Mesenchymal stem cell (in vitro differentiated cells and primary cell): ENCODE measurements at regions not wholly inside any gene's neighbourhood (a gene's known extent, or its start where the extent isn't known, plus 50 kb on each side); places are given as distances from the start of the nearest gene placed in this dataset.

Experiments used
- DNase-seq: peaks from one replicate; pipeline ENCODE4 v3.0.0-alpha.2; 2013
- H2AFZ ChIP-seq: one replicate; pipeline ENCODE4 v1.6.1; 2013; ENCODE audit warnings: low read depth, mild to moderate bottlenecking, control low read depth, inconsistent platforms, low read length, moderate library complexity
- H2AK5ac ChIP-seq: 2 replicates; pipeline ENCODE4 v1.6.1; 2013; ENCODE audit warnings: low read length, moderate library complexity, mild to moderate bottlenecking, inconsistent platforms; ENCODE audit not compliant: severe bottlenecking
- H2BK120ac ChIP-seq: one replicate; pipeline ENCODE4 v1.6.1; 2013; ENCODE audit warnings: low read depth, mild to moderate bottlenecking, inconsistent platforms, low read length, moderate library complexity
- H2BK12ac ChIP-seq, 2 experiments: one replicate each; pipeline ENCODE4 v1.6.1; 2013; ENCODE audit warnings: inconsistent platforms in 2 of 2, low read length in 2 of 2, mild to moderate bottlenecking in 2 of 2, moderate library complexity in 2 of 2, control low read depth in 1 of 2
- H2BK15ac ChIP-seq: one replicate; pipeline ENCODE4 v1.6.1; 2013; ENCODE audit warnings: mild to moderate bottlenecking, low read depth, inconsistent platforms; ENCODE audit not compliant: poor library complexity, severe bottlenecking
- H2BK5ac ChIP-seq: 2 replicates; pipeline ENCODE4 v1.6.1; 2013; ENCODE audit warnings: low read depth, mild to moderate bottlenecking, low read length, control low read depth, inconsistent platforms; ENCODE audit not compliant: poor library complexity, severe bottlenecking
- H3K14ac ChIP-seq, 2 experiments: one replicate each; pipeline ENCODE4 v1.6.1; 2013; ENCODE audit warnings: inconsistent platforms in 2 of 2, low read length in 2 of 2, control low read depth in 1 of 2, mild to moderate bottlenecking in 1 of 2, moderate library complexity in 1 of 2
- H3K18ac ChIP-seq, 2 experiments: one replicate each; pipeline ENCODE4 v1.6.1; 2013; ENCODE audit warnings: inconsistent platforms in 2 of 2, low read length in 2 of 2, control low read depth in 1 of 2, low read depth in 1 of 2, mild to moderate bottlenecking in 1 of 2
- H3K23ac ChIP-seq, 2 experiments: one replicate each; pipeline ENCODE4 v1.6.1; 2013; ENCODE audit warnings: inconsistent platforms in 2 of 2, low read length in 2 of 2, mild to moderate bottlenecking in 2 of 2, moderate library complexity in 2 of 2, control low read depth in 1 of 2
- H3K27ac ChIP-seq: 2 replicates; pipeline ENCODE4 v1.5.1; 2013; ENCODE audit warnings: mild to moderate bottlenecking, moderate library complexity, low read length, control low read depth, inconsistent platforms; ENCODE audit not compliant: poor library complexity, severe bottlenecking
- H3K27me3 ChIP-seq, 2 experiments: 2 replicates each; pipeline versions ENCODE4 v1.6.1 to v1.7.0; 2013; ENCODE audit warnings: low read length in 2 of 2, mild to moderate bottlenecking in 2 of 2, moderate library complexity in 2 of 2, control low read depth in 1 of 2, inconsistent platforms in 1 of 2; ENCODE audit not compliant: control insufficient read depth in 1 of 2, insufficient read depth in 1 of 2
- H3K36me3 ChIP-seq, 2 experiments: 2 replicates each; pipeline versions ENCODE4 v1.6.1 to v1.7.0; 2013; ENCODE audit warnings: low read length in 2 of 2, control low read depth in 1 of 2, inconsistent platforms in 1 of 2, low read depth in 1 of 2, mild to moderate bottlenecking in 1 of 2; ENCODE audit not compliant: insufficient read depth in 2 of 2, control insufficient read depth in 1 of 2
- H3K4ac ChIP-seq, 2 experiments: one replicate each; pipeline ENCODE4 v1.6.1; 2013; ENCODE audit warnings: inconsistent platforms in 2 of 2, low read length in 2 of 2, mild to moderate bottlenecking in 2 of 2, moderate library complexity in 2 of 2, control low read depth in 1 of 2, low read depth in 1 of 2
- H3K4me1 ChIP-seq: 2 replicates; pipeline ENCODE4 v1.6.1; 2013; ENCODE audit warnings: low read depth, low read length, control low read depth; ENCODE audit not compliant: control insufficient read depth, insufficient read depth
- H3K4me2 ChIP-seq: 2 replicates; pipeline ENCODE4 v1.6.1; 2013; ENCODE audit warnings: low read length, mild to moderate bottlenecking, inconsistent platforms; ENCODE audit not compliant: poor library complexity, severe bottlenecking
- H3K4me3 ChIP-seq, 2 experiments: 2 replicates each; pipeline versions ENCODE4 v1.5.1 to v1.7.0; 2013; ENCODE audit warnings: low read length in 2 of 2, mild to moderate bottlenecking in 2 of 2, control low read depth in 1 of 2, low read depth in 1 of 2; ENCODE audit not compliant: insufficient read depth in 1 of 2
- H3K79me1 ChIP-seq: replicated peaks from 2 replicates; pipeline ENCODE4 v1.6.1; 2013; ENCODE audit warnings: mild to moderate bottlenecking, control low read depth, low read length, inconsistent platforms; ENCODE audit not compliant: poor library complexity, severe bottlenecking
- H3K9ac ChIP-seq: 2 replicates; pipeline ENCODE4 v1.7.0; 2013; ENCODE audit warnings: mild to moderate bottlenecking, low read length, moderate library complexity
- H3K9me3 ChIP-seq: 2 replicates; pipeline ENCODE4 v1.7.0; 2013; ENCODE audit warnings: mild to moderate bottlenecking, low read length; ENCODE audit not compliant: control insufficient read depth
- H4K8ac ChIP-seq: one replicate; pipeline ENCODE4 v1.6.1; 2013; ENCODE audit warnings: inconsistent platforms, mild to moderate bottlenecking, low read length, moderate library complexity
- H4K91ac ChIP-seq: one replicate; pipeline ENCODE4 v1.6.1; 2013; ENCODE audit warnings: mild to moderate bottlenecking, low read length, inconsistent platforms
- WGBS: methylation state at CpG from one replicate; pipeline ENCODE4 v1.1.7; 2013; ENCODE audit warnings: mixed read lengths; 5-methylcytosine and 5-hydroxymethylcytosine counted together

DNA sequence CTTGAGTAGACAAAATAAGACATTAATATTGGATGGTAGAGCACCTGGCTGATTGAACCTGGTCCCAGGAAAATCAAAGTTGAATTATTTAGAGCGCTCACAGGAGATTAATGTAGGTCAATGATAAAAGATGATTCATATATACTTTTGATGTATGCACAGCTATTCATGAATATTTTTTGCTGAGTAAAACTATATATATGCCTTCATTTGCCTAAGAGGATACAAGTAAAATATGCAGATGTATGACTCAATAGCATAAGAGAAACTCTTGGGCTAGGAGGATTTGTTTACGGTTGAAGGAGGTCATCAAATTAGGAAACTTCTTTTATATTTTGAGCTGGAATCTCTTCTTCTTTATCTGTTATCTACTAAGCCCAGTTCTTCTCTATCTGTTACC is 202.7 kb upstream of the HS3ST1 start:
- no peak overlapping the region for H3K4me3 ChIP-seq
- H3K9me3 ChIP-seq, result no peaks in the 10 kb centered on the region
- no peak for DNase-seq
- 80% methylated on average over 1 of the region's 2 CpGs for WGBS
- H2AK5ac ChIP-seq, result no peak overlapping the region
- no peak overlapping the region for H2BK12ac ChIP-seq
- H3K79me1 ChIP-seq, result no peaks in the 10 kb centered on the region
- H3K18ac ChIP-seq, result no peak overlapping the region
- H4K8ac ChIP-seq, result no peak overlapping the region
- H3K4me1 ChIP-seq, result peaks cover 8% of the 10 kb centered on the region
- H3K36me3 ChIP-seq, result no peaks in the 10 kb centered on the region
- H4K91ac ChIP-seq, result no peak overlapping the region
- H3K27me3 ChIP-seq, result no peaks in the 10 kb centered on the region
- H3K4me2 ChIP-seq, result no peak overlapping the region
- no peak overlapping the region for H2BK120ac ChIP-seq
- no peak overlapping the region for H3K23ac ChIP-seq
- H3K4ac ChIP-seq, result no peak overlapping the region
- H2BK15ac ChIP-seq, result no peak overlapping the region
- no peak overlapping the region for H3K9ac ChIP-seq
- no peak overlapping the region for H2AFZ ChIP-seq
- H3K14ac ChIP-seq, result no peak overlapping the region
- H2BK5ac ChIP-seq, result no peak overlapping the region
- H3K27ac ChIP-seq, result no peak overlapping the region

DNA sequence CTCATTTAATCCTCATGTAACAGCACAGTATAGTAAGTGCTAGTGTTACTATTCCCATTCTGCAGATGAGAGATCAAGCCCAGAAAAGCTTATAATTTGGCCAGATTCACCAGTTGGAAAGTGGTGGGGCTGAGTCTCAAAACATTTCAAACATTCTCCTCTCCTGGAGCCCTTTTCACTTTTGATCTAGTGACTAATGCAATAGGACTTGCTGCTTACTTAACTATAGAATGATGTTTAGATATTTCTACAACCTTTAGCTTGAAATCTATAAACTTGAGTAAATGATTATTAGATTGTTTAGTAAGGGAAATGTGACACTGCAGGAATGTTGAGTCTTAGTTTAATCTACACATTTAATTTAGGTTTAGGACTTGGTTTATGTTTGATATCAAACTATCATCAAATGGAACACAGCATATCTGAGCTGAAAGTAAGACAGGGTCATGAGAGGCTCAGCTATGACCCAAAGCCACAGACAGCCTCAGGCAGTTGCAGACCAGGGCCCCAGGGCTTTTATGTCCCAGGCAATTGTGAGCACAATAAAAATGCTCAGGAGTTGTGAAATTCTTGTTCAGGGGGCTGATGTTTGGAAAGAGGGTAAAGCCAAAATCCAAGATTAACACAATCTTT is 199.5 kb upstream of the HS3ST1 start:
- no peaks in the 10 kb centered on the region for H3K27me3 ChIP-seq
- H4K8ac ChIP-seq, result no peak overlapping the region
- no peaks in the 10 kb centered on the region for H3K79me1 ChIP-seq
- no peak overlapping the region for H2AK5ac ChIP-seq
- peak; percentile 56 for DNase-seq
- H3K4ac ChIP-seq, result no peak overlapping the region
- no peak overlapping the region for H2BK15ac ChIP-seq
- H2AFZ ChIP-seq, result no peak overlapping the region
- H2BK5ac ChIP-seq, result no peak overlapping the region
- peaks cover 11% of the 10 kb centered on the region for H3K4me1 ChIP-seq
- H3K14ac ChIP-seq, result no peak overlapping the region
- H3K23ac ChIP-seq, result no peak overlapping the region
- H3K9me3 ChIP-seq, result no peaks in the 10 kb centered on the region
- H2BK120ac ChIP-seq, result no peak overlapping the region
- no peak overlapping the region for H2BK12ac ChIP-seq
- no peaks in the 10 kb centered on the region for H3K36me3 ChIP-seq
- H3K4me2 ChIP-seq, result no peak overlapping the region
- peak overlapping the region; percentile 89 for H3K27ac ChIP-seq
- no peak overlapping the region for H3K18ac ChIP-seq
- H4K91ac ChIP-seq, result no peak overlapping the region
- H3K9ac ChIP-seq, result no peak overlapping the region
- H3K4me3 ChIP-seq, result no peak overlapping the region

DNA sequence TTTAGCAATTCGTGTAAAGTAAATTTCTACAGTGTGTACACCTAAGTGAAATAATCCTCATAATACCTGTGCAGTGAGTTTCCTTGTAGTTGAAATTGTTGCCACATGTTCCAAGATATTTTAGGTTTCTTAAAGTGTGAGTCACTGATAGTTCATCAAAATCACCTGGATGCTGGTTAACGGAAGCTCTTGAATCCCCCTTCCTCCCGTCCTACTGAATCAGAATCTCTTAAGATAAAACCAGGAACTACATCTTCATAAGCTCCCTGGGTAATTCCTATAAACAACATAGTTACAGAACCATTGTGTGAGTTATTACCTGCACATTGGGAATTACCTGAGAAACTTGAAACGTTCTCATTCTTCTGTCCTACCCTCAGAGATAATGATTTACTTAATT is 197.4 kb upstream of the HS3ST1 start:
- Histone ChIP-seq H3K14ac (no peak overlapping the region), H3K79me1 (no peaks in the 10 kb centered on the region), H3K27me3 (no peaks in the 10 kb centered on the region), H2AK5ac (no peak overlapping the region), H3K4ac (no peak overlapping the region), H3K4me1 (peaks cover 9% of the 10 kb centered on the region), H2BK15ac (no peak overlapping the region), H4K8ac (no peak overlapping the region), H3K9ac (no peak overlapping the region), H3K27ac (no peak overlapping the region), H3K23ac (no peak overlapping the region), H3K4me3 (no peak overlapping the region), H2BK12ac (no peak overlapping the region), H3K18ac (no peak overlapping the region), H3K9me3 (no peaks in the 10 kb centered on the region), H4K91ac (no peak overlapping the region), H3K36me3 (no peaks in the 10 kb centered on the region), H2AFZ (no peak overlapping the region), H2BK120ac (no peak overlapping the region), H2BK5ac (no peak overlapping the region), H3K4me2 (no peak overlapping the region)
- 93% methylated on average over 3 of the region's 4 CpGs for WGBS
- no peak for DNase-seq

DNA sequence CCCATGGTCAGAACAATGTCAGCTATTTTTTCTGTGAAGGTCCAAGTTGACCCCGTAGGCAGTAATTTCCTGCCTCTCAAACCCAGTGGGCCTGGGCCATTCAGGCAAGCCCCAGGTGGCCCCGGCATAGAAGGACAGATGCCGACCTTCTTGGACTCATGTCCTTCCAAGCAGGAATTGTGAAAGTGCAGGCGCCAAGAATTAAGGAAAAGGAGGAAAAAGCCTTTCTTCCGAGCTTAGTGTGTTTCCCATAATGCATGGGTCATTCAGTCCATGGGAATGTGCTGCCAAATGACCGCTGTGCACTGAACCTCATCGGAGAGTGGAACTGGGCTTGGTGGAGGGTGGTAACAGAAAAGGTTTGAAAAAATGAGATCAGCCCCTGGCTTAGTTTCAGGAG is 196.5 kb upstream of the HS3ST1 start:
- Histone ChIP-seq H3K14ac (no peak overlapping the region), H3K27ac (no peak overlapping the region), H3K36me3 (no peaks in the 10 kb centered on the region), H2BK5ac (no peak overlapping the region), H3K23ac (no peak overlapping the region), H3K4me3 (no peak overlapping the region), H3K27me3 (no peaks in the 10 kb centered on the region), H3K9me3 (no peaks in the 10 kb centered on the region), H3K9ac (no peak overlapping the region), H2BK15ac (no peak overlapping the region), H3K4me1 (peaks cover 9% of the 10 kb centered on the region), H2BK12ac (no peak overlapping the region), H4K91ac (no peak overlapping the region), H2AFZ (no peak overlapping the region), H3K4ac (no peak overlapping the region), H3K4me2 (no peak overlapping the region), H2BK120ac (no peak overlapping the region), H2AK5ac (peak overlapping the region; percentile 5), H4K8ac (no peak overlapping the region), H3K79me1 (no peaks in the 10 kb centered on the region), H3K18ac (no peak overlapping the region)
- 93% methylated on average over 7 of the region's 7 CpGs for WGBS
- DNase-seq, result no peak
